ENCODE measurements at regions not wholly inside any gene's neighbourhood (a gene's known extent, or its start where the extent isn't known, plus 50 kb on each side); places are given as distances from the start of the nearest gene placed in this dataset.
A peak's percentile ranks its signal among the peaks of the same experiment; 100 is the strongest.

DNA sequence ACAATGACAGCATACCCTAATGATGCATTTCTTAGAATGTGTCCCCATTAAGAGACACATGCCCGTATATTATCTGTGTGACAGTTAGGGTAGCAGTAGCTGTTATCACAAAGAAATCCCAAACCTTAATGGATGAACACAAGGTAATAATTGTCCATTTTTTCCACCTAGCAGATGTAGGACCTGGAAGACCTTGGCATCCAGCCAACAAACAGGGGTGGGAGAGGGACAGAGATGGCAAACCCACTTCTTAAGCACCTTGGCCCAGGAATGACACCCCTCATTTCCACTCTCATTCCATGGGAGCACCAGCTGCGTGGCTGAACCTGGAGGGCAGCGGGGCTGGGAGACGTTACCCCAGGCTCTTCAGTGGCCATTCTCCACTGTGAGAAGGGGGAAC, 679.0 kb downstream of the AACS start:
- Histone ChIP-seq H3K27me3 (ENCODE audit: low read depth) (no peaks in the 10 kb centered on the region), H3K36me3 (replicated peaks) (no peaks in the 10 kb centered on the region)
- in situ Hi-C loops (cut with MboI; ENCODE audit: low sequenced_read_pairs): no loop called here

DNA sequence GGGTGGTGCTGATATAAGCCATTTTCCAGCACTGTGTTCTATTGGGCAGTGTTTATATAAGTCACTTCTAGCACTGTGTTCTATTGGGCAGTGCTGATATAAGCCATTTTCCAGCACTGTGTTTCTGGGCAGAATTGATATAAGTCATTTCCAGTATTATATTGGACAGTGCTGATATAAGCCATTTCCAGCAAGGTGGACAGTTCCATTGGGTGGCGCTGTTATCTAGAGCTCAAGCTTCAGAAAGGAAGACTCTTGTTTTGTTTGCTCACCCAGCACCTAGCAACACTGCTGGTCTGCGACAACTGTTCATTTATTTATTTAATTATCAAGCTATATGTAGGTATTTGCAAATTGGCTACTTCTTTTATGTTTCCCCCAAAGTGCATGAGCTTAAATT, 690.3 kb downstream of the AACS start:
- Histone ChIP-seq H3K9me3 (no peaks in the 10 kb centered on the region), H3K36me3 (replicated peaks) (no peaks in the 10 kb centered on the region), H3K4me3 (no peak overlapping the region), H3K4me1 (no peaks in the 10 kb centered on the region), H3K27me3 (ENCODE audit: low read depth) (no peaks in the 10 kb centered on the region)
- in situ Hi-C loops (cut with MboI; ENCODE audit: low sequenced_read_pairs): no loop called here
- DNase-seq (ENCODE audit: low spot score in 2 of 2): no peak

More for the DNA sequence above, 679.0 kb downstream of the AACS start:
- H3K4me1 ChIP-seq: no peaks in the 10 kb centered on the region
- no peaks in the 10 kb centered on the region for H3K9me3 ChIP-seq
- no peak overlapping the region for H3K4me3 ChIP-seq
- DNase-seq (ENCODE audit: low spot score in 2 of 2): no peak

DNA sequence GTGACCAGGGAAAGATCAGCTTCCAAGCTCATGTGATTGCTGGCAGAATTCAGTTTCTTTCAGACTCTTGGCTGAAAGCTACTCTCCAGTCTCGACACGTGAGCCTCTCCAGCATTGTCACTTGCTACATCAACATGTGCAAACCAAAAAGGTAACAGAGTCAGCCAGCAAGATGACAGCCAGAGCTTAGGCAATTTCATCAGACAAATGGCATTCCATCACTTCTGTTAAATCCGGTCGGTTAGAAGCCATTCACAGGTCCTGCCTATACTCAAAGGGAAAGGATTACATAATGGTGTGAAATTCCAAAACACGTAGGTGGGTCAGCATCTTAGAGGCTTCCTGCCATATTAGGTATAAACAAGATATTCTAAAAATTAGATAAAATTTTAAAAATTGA, 700.9 kb downstream of the AACS start:
- in situ Hi-C loops (cut with MboI; ENCODE audit: low sequenced_read_pairs): no loop called here
- no peak overlapping the region for H3K4me3 ChIP-seq
- no peaks in the 10 kb centered on the region for H3K27me3 ChIP-seq (ENCODE audit: low read depth)
- no peak for DNase-seq (ENCODE audit: low spot score in 2 of 2)
- H3K36me3 ChIP-seq (replicated peaks): no peaks in the 10 kb centered on the region
- no peaks in the 10 kb centered on the region for H3K9me3 ChIP-seq
- H3K4me1 ChIP-seq: no peaks in the 10 kb centered on the region

DNA sequence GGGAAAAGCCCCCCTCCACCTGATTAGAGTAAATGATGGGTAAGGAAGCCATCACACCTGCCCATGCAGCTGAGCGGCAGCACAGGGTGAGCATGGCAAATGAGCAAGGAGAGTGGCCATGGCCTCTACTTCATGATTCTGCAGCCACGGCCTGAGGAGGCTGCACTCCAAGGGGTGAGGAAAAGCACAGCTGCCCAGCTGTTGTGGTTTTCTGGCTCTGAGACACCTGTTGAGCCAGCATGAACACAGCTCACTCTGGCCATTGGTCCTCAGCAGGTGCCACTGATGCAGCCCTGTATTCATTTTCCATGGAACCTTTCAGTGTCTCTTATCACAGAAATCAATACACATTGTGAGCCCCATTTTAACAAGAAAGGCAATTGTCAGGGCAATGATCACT, 707.2 kb downstream of the AACS start:
- no peak for DNase-seq (ENCODE audit: low spot score in 2 of 2)
- no peaks in the 10 kb centered on the region for H3K4me1 ChIP-seq
- no peak overlapping the region for H3K4me3 ChIP-seq
- in situ Hi-C loops (cut with MboI; ENCODE audit: low sequenced_read_pairs): no loop called here
- H3K36me3 ChIP-seq (replicated peaks): no peaks in the 10 kb centered on the region
- no peaks in the 10 kb centered on the region for H3K27me3 ChIP-seq (ENCODE audit: low read depth)
- no peaks in the 10 kb centered on the region for H3K9me3 ChIP-seq

DNA sequence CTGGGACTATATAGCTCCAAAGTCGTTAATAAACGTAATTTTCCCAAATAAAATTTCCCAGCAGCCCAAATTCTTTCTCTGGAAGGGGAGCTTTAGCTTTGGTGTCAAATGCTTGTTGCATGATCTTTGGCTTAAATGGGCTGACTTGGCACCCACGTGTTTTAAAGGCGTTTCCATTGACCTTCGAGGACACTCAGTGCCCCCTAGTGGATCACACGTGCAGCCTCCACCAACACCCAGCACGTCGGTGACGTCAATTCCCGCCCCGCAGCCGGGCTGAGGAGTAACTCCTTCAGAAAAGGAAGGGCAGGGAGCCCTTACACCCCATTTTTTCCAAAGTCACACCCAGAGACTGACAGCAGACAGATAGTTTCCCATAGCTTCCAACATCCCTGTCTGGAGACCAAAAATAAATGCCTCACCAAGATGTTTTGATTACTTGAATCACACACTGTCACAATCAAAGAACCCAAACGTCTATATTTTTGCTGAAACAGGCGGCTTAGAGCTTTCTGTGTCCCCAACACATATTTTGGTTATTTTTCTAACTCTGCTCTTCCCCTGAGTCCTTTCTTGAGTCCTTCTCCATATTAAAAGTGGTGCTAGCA, 707.9 kb downstream of the AACS start:
- in situ Hi-C loops (cut with MboI; ENCODE audit: low sequenced_read_pairs): no loop called here
- no peaks in the 10 kb centered on the region for H3K27me3 ChIP-seq (ENCODE audit: low read depth)
- H3K9me3 ChIP-seq: no peaks in the 10 kb centered on the region
- H3K36me3 ChIP-seq (replicated peaks): no peaks in the 10 kb centered on the region
- DNase-seq (ENCODE audit: low spot score in 2 of 2): peak; percentile 26 to 41
- H3K4me3 ChIP-seq: no peak overlapping the region
- H3K4me1 ChIP-seq: no peaks in the 10 kb centered on the region

DNA sequence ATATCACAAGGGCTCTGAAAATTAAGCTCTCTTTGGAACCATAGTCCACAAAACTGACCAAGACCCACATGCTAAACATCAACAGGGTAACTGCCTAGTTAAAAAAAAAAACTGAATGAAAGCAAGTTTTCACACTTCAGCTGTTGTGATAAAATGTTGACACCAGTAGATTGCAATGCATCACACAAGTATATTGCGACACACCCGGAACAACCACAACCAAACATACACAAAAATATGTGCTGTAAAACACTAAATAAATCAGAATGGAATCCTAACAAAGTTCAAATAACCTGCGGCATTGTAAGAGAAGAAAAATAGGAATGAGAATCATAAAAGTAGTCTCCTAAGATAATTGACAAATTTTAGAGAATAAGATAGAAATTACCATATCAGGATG, 710.3 kb downstream of the AACS start:
- Histone ChIP-seq H3K4me3 (no peak overlapping the region), H3K4me1 (no peaks in the 10 kb centered on the region), H3K27me3 (ENCODE audit: low read depth) (no peaks in the 10 kb centered on the region), H3K9me3 (no peaks in the 10 kb centered on the region), H3K36me3 (replicated peaks) (no peaks in the 10 kb centered on the region)
- in situ Hi-C loops (cut with MboI; ENCODE audit: low sequenced_read_pairs): no loop called here
- DNase-seq (ENCODE audit: low spot score in 2 of 2): no peak

DNA sequence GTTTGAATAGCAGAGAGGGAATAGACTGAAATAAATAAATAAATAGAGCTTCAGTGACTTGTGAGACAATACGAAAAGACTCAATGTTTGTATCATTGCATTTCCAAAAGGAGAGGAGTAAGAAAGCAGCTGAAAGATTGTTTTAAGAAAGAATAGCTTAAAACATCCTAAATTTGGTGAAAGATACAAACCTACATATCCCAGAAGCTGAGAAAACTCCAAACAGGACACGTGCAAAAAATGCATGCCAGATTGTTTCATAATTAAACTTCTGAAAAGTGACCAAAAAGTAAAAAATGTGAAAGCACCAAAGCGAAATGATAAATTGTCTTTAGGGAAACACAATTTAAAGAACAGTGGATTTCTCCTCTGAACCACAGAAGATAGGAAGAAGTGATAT, 711.0 kb downstream of the AACS start:
- Histone ChIP-seq H3K4me3 (no peak overlapping the region), H3K9me3 (no peaks in the 10 kb centered on the region), H3K36me3 (replicated peaks) (no peaks in the 10 kb centered on the region), H3K27me3 (ENCODE audit: low read depth) (no peaks in the 10 kb centered on the region), H3K4me1 (no peaks in the 10 kb centered on the region)
- in situ Hi-C loops (cut with MboI; ENCODE audit: low sequenced_read_pairs): no loop called here
- no peak for DNase-seq (ENCODE audit: low spot score in 2 of 2)

DNA sequence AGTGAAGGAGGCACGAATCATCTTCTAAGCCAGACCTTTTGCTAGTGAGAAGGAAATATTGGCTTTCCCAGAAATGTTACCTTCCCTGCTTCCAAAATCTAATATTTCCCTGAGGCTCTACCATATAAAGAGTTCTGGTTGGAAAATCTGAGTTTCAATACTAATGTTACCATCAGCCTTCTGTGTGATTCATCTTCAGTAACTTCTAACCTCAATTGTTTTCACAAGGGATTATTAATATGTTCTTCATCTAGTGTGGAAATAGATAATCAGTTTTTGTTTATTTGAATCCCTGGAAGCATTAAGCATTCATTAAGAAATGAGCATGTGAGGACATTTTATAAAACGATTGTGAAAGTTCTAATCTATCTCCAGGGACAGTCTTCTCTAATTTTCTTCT, 720.9 kb downstream of the AACS start:
- no peak for DNase-seq (ENCODE audit: low spot score in 2 of 2)
- H3K4me3 ChIP-seq: no peak overlapping the region
- H3K27me3 ChIP-seq (ENCODE audit: low read depth): no peaks in the 10 kb centered on the region
- H3K4me1 ChIP-seq: no peaks in the 10 kb centered on the region
- H3K36me3 ChIP-seq (replicated peaks): no peaks in the 10 kb centered on the region
- H3K9me3 ChIP-seq: no peaks in the 10 kb centered on the region
- in situ Hi-C loops (cut with MboI; ENCODE audit: low sequenced_read_pairs): no loop called here

DNA sequence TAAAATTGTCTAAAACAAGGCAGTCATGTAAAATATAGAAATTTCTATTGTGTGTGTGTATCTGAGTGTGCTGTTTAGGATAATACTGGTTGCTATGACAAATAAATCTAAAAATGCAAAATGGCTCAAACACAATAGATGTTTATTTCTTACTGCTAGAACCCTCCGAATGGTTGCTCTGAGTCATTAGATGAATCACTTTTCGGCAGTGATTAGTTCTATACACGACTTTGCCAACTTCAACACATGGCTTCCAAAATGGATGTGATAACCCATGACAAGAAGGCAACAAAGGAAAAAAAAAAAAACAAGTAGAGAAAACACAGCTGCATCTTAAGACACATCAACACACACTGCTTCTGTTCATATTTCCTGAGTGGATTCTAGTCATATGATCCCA, 729.2 kb downstream of the AACS start:
- no peak for DNase-seq (ENCODE audit: low spot score in 2 of 2)
- no peaks in the 10 kb centered on the region for H3K4me1 ChIP-seq
- no peaks in the 10 kb centered on the region for H3K9me3 ChIP-seq
- in situ Hi-C loops (cut with MboI; ENCODE audit: low sequenced_read_pairs): no loop called here
- no peaks in the 10 kb centered on the region for H3K36me3 ChIP-seq (replicated peaks)
- no peak overlapping the region for H3K4me3 ChIP-seq
- no peaks in the 10 kb centered on the region for H3K27me3 ChIP-seq (ENCODE audit: low read depth)

DNA sequence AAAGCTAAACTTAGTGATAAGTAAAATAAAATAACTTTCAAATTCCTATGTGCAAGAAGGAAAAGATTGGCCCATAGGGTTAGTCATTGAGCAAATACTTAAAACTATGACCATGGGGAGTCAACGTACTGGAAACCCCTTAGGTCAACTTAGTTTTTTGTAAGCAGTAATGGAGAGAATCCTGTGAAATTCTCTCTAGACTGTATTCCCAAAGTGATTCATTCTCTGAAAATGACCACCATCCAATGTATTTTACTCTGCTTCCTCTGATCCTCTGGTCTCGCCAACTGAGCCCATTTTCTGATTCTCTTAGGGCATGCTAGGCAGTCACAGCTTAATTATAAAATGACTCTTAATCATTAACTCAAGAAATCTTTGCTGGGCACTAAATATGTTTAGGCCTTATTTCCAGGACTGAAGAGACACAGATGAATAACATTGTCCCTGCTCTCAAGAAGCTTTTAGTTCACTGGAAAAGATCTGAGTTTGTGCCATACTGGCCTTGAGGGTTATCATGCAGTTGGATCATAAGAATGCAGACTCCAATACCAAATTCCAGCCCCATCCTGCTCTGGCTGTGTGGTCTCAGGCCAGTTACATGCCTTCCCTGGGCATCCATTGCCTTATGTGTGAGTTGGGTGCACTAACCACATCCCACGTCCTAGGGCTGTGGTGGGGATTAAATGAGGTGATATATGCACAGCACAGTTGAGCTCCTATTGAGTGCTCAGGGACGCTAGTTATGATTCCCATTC, 732.4 kb downstream of the AACS start:
- no peaks in the 10 kb centered on the region for H3K27me3 ChIP-seq (ENCODE audit: low read depth)
- in situ Hi-C loops (cut with MboI; ENCODE audit: low sequenced_read_pairs): no loop called here
- no peaks in the 10 kb centered on the region for H3K4me1 ChIP-seq
- H3K4me3 ChIP-seq: no peak overlapping the region
- no peaks in the 10 kb centered on the region for H3K36me3 ChIP-seq (replicated peaks)
- no peaks in the 10 kb centered on the region for H3K9me3 ChIP-seq
- DNase-seq (ENCODE audit: low spot score in 2 of 2): no peak

DNA sequence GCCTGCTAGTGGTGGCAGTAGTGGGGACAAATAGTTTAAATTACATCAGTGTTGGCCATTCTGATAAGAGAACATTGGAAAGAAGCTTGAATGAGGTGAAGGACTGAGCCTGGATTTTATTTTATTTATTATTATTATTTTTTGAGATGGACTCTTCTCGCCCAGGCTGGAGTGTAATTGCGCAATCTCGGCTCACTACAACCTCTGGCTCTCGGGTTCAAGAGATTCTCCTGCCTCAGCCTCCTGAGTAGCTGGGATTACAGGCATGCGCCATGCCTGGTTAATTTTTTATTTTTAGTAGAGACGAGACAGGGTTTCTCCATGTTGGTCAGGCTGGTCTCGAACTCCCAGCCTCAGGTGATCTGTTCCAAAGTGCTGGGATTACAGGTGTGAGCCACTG, 739.4 kb downstream of the AACS start:
- H3K4me1 ChIP-seq: no peaks in the 10 kb centered on the region
- H3K27me3 ChIP-seq (ENCODE audit: low read depth): no peaks in the 10 kb centered on the region
- in situ Hi-C loops (cut with MboI; ENCODE audit: low sequenced_read_pairs): no loop called here
- H3K4me3 ChIP-seq: no peak overlapping the region
- DNase-seq (ENCODE audit: low spot score in 2 of 2): no peak
- no peaks in the 10 kb centered on the region for H3K36me3 ChIP-seq (replicated peaks)
- no peaks in the 10 kb centered on the region for H3K9me3 ChIP-seq

DNA sequence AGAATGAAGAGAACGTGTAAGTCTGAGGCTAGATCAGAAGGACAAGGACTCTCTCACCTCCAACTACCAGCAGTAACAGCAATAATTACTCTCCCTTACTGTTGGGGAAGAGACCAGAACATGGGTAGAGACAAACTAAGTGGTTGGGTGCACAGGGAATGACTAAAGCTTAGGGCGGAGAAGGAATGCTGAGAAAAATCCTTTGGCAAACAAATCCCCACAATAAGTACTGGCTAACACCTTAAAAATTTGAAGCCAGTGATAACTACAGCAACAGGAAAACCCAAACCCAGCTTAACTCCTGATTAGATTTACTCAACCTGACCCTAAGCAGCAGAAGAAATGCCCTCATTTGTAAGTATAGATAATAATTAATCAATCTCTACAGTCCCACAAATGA, 759.0 kb downstream of the AACS start:
- Histone ChIP-seq H3K27me3 (ENCODE audit: low read depth) (no peaks in the 10 kb centered on the region), H3K4me1 (no peaks in the 10 kb centered on the region), H3K4me3 (no peak overlapping the region), H3K36me3 (replicated peaks) (no peaks in the 10 kb centered on the region), H3K9me3 (0 out of 2 replicates have a peak, but pooled peaks cover 5% of the 10 kb centered on the region)
- no peak for DNase-seq (ENCODE audit: low spot score in 2 of 2)
- in situ Hi-C loops (cut with MboI; ENCODE audit: low sequenced_read_pairs): no loop called here

DNA sequence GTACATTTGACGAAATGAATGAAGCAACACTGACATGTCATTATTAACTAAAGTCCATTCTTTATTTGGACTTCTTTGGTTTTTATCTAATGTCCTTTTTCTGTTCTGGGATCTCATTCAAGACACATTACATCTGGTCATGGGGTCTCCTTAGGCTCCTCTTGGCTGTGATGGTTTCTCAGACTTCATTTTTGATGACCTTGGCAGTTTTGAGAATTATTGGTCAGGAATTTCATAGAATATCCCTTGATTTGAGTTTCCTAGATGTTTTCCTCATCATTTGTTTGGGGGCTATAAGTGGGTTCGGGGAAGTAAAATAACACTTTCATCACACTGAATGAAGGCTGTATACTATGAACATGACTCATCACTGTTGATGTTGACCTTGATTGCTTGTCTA, 770.6 kb downstream of the AACS start:
- no peaks in the 10 kb centered on the region for H3K27me3 ChIP-seq (ENCODE audit: low read depth)
- DNase-seq (ENCODE audit: low spot score in 2 of 2): no peak
- H3K4me1 ChIP-seq: no peaks in the 10 kb centered on the region
- H3K9me3 ChIP-seq: no peaks in the 10 kb centered on the region
- in situ Hi-C loops (cut with MboI; ENCODE audit: low sequenced_read_pairs): no loop called here
- no peaks in the 10 kb centered on the region for H3K36me3 ChIP-seq (replicated peaks)
- no peak overlapping the region for H3K4me3 ChIP-seq

DNA sequence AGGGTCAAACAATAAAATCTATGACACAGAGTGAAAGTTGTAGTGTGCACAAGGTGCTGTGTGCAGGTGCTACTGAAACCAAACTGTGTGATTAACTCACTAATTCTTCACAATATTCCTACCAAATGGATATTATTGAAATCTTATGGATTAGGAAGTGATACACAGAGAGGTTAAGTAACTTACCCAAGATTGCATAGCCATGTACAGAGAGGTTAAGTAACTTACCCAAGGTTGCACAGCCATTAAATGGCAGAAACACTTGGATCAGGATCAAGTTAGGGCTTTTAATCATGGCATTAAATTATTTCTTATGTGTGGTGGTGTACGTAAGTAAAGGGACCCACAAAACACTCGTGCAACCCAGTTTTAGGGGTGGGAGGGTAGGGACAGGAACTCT, 771.4 kb downstream of the AACS start:
- H3K9me3 ChIP-seq: no peaks in the 10 kb centered on the region
- H3K4me3 ChIP-seq: no peak overlapping the region
- no peak for DNase-seq (ENCODE audit: low spot score in 2 of 2)
- H3K4me1 ChIP-seq: no peaks in the 10 kb centered on the region
- no peaks in the 10 kb centered on the region for H3K36me3 ChIP-seq (replicated peaks)
- no peaks in the 10 kb centered on the region for H3K27me3 ChIP-seq (ENCODE audit: low read depth)
- in situ Hi-C loops (cut with MboI; ENCODE audit: low sequenced_read_pairs): no loop called here

DNA sequence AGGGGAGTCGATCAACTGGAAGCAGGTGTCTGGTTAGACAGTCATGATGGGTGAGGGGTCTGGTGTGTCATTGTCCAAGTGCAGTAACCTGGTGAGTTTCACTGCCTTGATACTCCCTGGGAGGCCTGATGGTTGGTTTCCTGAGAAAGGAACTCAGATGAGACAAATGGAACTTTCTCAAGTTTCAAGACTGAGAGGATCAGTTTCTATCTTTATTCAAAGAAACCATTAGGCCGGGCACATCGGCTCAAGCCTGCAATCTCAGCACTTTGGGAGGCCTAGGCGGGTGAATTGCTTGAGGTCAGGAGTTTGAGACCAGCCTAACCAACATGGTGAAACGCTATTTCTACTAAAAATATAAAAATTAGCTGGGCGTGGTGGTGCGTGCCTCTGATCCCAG, 776.1 kb downstream of the AACS start:
- Histone ChIP-seq H3K4me3 (no peak overlapping the region), H3K27me3 (ENCODE audit: low read depth) (no peaks in the 10 kb centered on the region), H3K4me1 (no peaks in the 10 kb centered on the region), H3K36me3 (replicated peaks) (no peaks in the 10 kb centered on the region), H3K9me3 (no peaks in the 10 kb centered on the region)
- DNase-seq (ENCODE audit: low spot score in 2 of 2): no peak
- in situ Hi-C loops (cut with MboI; ENCODE audit: low sequenced_read_pairs): no loop called here

Measured in HAP-1 (cell line).